DND-41 (cell line): ENCODE measurements at regions not wholly inside any gene's neighbourhood (a gene's known extent, or its start where the extent isn't known, plus 50 kb on each side); places are given as distances from the start of the nearest gene placed in this dataset.

Source experiments
- ATAC-seq: fragments of 200-7000 bp; cut with Tn5 transposase; 3 replicates; pipeline ENCODE4 v1.9.1; 2021; ENCODE audit warnings: low read depth; ENCODE audit not compliant: insufficient read depth
- DNase-seq: peaks from one replicate; pipeline ENCODE4 v3.0.0-alpha.2; 2020
- H2AFZ ChIP-seq: 2 replicates; pipeline ENCODE4 v1.6.0; 2012; ENCODE audit warnings: low read depth, low read length
- H3K27ac ChIP-seq: 2 replicates; pipeline ENCODE4 v1.5.1; 2012; ENCODE audit warnings: low read length, inconsistent platforms
- H3K27me3 ChIP-seq: fragments of 200-600 bp; sonication (generic); 2 replicates; pipeline ENCODE4 v1.6.0; 2012; ENCODE audit warnings: low read length, mild to moderate bottlenecking, inconsistent platforms; ENCODE audit not compliant: insufficient read depth, poor library complexity
- H3K36me3 ChIP-seq: 2 replicates; pipeline ENCODE4 v1.5.1; 2012; ENCODE audit warnings: low read length, inconsistent platforms; ENCODE audit not compliant: insufficient read depth
- H3K4me1 ChIP-seq: 2 replicates; pipeline ENCODE4 v1.5.1; 2012; ENCODE audit warnings: mild to moderate bottlenecking, low read length; ENCODE audit not compliant: insufficient read depth
- H3K4me2 ChIP-seq: 2 replicates; pipeline ENCODE4 v1.6.0; 2012; ENCODE audit warnings: mild to moderate bottlenecking, moderate library complexity, low read length, inconsistent platforms; ENCODE audit not compliant: insufficient read depth
- H3K4me3 ChIP-seq, 2 experiments: fragments of 200-600 bp in 1 of 2; shearing (Covaris generic) in 1 of 2; 2 replicates each; pipeline ENCODE4 v1.5.1; 2012 to 2016; ENCODE audit warnings: inconsistent platforms in 2 of 2, low read length in 2 of 2, mild to moderate bottlenecking in 2 of 2, low read depth in 1 of 2, moderate library complexity in 1 of 2
- H3K79me2 ChIP-seq: 2 replicates; pipeline ENCODE4 v1.6.0; 2012; ENCODE audit warnings: low read length, inconsistent platforms; ENCODE audit not compliant: insufficient read depth
- H3K9ac ChIP-seq: 2 replicates; pipeline ENCODE4 v1.6.0; 2012; ENCODE audit warnings: low read depth, mild to moderate bottlenecking, inconsistent platforms, low read length, moderate library complexity
- H3K9me3 ChIP-seq: 2 replicates; pipeline ENCODE4 v1.5.1; 2012; ENCODE audit warnings: low read length, moderate library complexity, mild to moderate bottlenecking, inconsistent platforms; ENCODE audit not compliant: insufficient read depth, severe bottlenecking
- H4K20me1 ChIP-seq: 2 replicates; pipeline ENCODE4 v1.6.0; 2012; ENCODE audit warnings: low read length; ENCODE audit not compliant: insufficient read depth
- CTCF ChIP-seq: IDR thresholded peaks from 2 replicates; pipeline ENCODE4 v1.5.1; 2012; ENCODE audit warnings: borderline replicate concordance, low read length, moderate library complexity, mild to moderate bottlenecking; ENCODE audit not compliant: poor library complexity, severe bottlenecking; ENCODE audit errors: extremely low read depth
- EZH2 ChIP-seq: IDR thresholded peaks from 3 replicates; pipeline ENCODE4 v1.6.1; 2012; ENCODE audit warnings: borderline replicate concordance, low read depth, mild to moderate bottlenecking, moderate library complexity, low read length, inconsistent platforms; ENCODE audit not compliant: severe bottlenecking

- Histone ChIP-seq H2AFZ (no peak overlapping the region), H3K4me3 (no peak overlapping the region), H4K20me1 (no peaks in the 10 kb centered on the region), H3K4me1 (no peaks in the 10 kb centered on the region), H3K4me2 (no peak overlapping the region), H3K27me3 (peaks cover 6% of the 10 kb centered on the region), H3K27ac (no peak overlapping the region), H3K79me2 (no peaks in the 10 kb centered on the region), H3K9ac (no peak overlapping the region), H3K9me3 (no peaks in the 10 kb centered on the region), H3K36me3 (no peaks in the 10 kb centered on the region)
- ATAC-seq (no peak), DNase-seq (no peak)
- TF ChIP-seq EZH2 (no peak), CTCF (no peak)
These were observed 169.0 kb upstream of the PRKCQ start for GRCh38 chr10:6748981-6749635.

GRCh38 chr10:6748029-6748428, 168.0 kb upstream of the PRKCQ start:
- no peak for TF ChIP-seq CTCF
- TF ChIP-seq EZH2 = no peak
- no peaks in the 10 kb centered on the region for H3K4me1 ChIP-seq
- no peaks in the 10 kb centered on the region for H3K79me2 ChIP-seq
- H3K27ac ChIP-seq = no peak overlapping the region
- no peaks in the 10 kb centered on the region for H3K27me3 ChIP-seq
- H2AFZ ChIP-seq = no peak overlapping the region
- H3K4me2 ChIP-seq = no peak overlapping the region
- no peak for DNase-seq
- ATAC-seq = no peak
- H3K36me3 ChIP-seq = no peaks in the 10 kb centered on the region
- H3K9me3 ChIP-seq = no peaks in the 10 kb centered on the region
- no peaks in the 10 kb centered on the region for H4K20me1 ChIP-seq
- no peak overlapping the region for H3K9ac ChIP-seq
- no peak overlapping the region for H3K4me3 ChIP-seq

DNA sequence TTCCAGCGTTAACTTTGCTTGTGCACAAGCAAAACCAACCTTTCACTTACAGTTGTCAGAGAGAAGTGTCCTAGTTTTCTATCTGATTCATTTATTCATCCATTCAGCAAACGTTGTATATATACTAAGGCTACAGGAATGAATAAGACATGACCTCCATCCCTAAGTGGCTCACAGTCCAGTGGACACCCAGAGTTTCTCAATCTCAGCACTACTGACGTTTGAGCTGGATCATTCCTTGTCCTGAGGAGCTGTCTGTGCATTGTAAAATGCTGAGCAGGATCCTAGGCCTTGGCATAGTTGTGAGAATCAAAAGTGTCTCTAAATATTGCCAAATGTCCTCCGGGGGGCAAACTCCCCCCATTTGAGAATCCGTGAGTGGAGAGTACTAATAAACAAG, 166.7 kb upstream of the PRKCQ start:
- H3K4me3 ChIP-seq = no peak overlapping the region
- no peaks in the 10 kb centered on the region for H3K36me3 ChIP-seq
- no peak overlapping the region for H2AFZ ChIP-seq
- no peak overlapping the region for H3K9ac ChIP-seq
- no peak for ATAC-seq
- H3K4me1 ChIP-seq = no peaks in the 10 kb centered on the region
- H3K79me2 ChIP-seq = no peaks in the 10 kb centered on the region
- H3K9me3 ChIP-seq = no peaks in the 10 kb centered on the region
- no peak for DNase-seq
- TF ChIP-seq EZH2 (no peak), CTCF (no peak)
- no peak overlapping the region for H3K4me2 ChIP-seq
- H3K27ac ChIP-seq = no peak overlapping the region
- H3K27me3 ChIP-seq = no peaks in the 10 kb centered on the region
- H4K20me1 ChIP-seq = no peaks in the 10 kb centered on the region
